DOHH2 (cell line): ENCODE measurements at regions not wholly inside any gene's neighbourhood (a gene's known extent, or its start where the extent isn't known, plus 50 kb on each side); places are given as distances from the start of the nearest gene placed in this dataset.
"Not testable (repeated sequence)": the region's sequence is repeated elsewhere in the genome, so short reads cannot be mapped to it uniquely, and the experiment has no call there.

Experiments used
- H3F3A ChIP-seq: fragments of 200-600 bp; sonication (generic), shearing (Covaris generic); 2 replicates; pipeline ENCODE4 v1.6.0; 2016; ENCODE audit warnings: antibody characterized with exemption, mild to moderate bottlenecking; ENCODE audit not compliant: control insufficient read depth, insufficient read depth
- H3K27ac ChIP-seq: fragments of 200-600 bp; sonication (generic); 2 replicates; pipeline ENCODE4 v1.5.1; 2014; ENCODE audit warnings: low read depth, mild to moderate bottlenecking, low read length, moderate library complexity
- H3K27me3 ChIP-seq: fragments of 200-600 bp; sonication (generic); 2 replicates; pipeline ENCODE4 v1.6.1; 2014; ENCODE audit warnings: mild to moderate bottlenecking, low read length, mixed read lengths; ENCODE audit not compliant: control insufficient read depth
- H3K36me3 ChIP-seq: fragments of 200-600 bp; sonication (generic); 2 replicates; pipeline ENCODE4 v1.6.1; 2014; ENCODE audit warnings: mild to moderate bottlenecking, low read length, moderate library complexity, mixed read lengths; ENCODE audit not compliant: control insufficient read depth
- H3K4me1 ChIP-seq: fragments of 200-600 bp; sonication (generic); 2 replicates; pipeline ENCODE4 v1.6.1; 2014; ENCODE audit warnings: mild to moderate bottlenecking, low read length, mixed read lengths; ENCODE audit not compliant: control insufficient read depth
- H3K4me2 ChIP-seq: fragments of 200-600 bp; sonication (generic); 2 replicates; pipeline ENCODE4 v1.6.0; 2014; ENCODE audit warnings: mild to moderate bottlenecking, low read length, moderate library complexity
- H3K4me3 ChIP-seq: fragments of 200-600 bp; sonication (generic); 2 replicates; pipeline ENCODE4 v1.5.1; 2014; ENCODE audit warnings: mild to moderate bottlenecking, low read length, mixed read lengths
- H3K79me2 ChIP-seq: fragments of 200-600 bp; sonication (generic); 2 replicates; pipeline ENCODE4 v1.6.1; 2014; ENCODE audit warnings: mild to moderate bottlenecking, low read length, mixed read lengths; ENCODE audit not compliant: control insufficient read depth
- H3K9me2 ChIP-seq: fragments of 200-600 bp; sonication (generic); replicated peaks from 2 replicates; pipeline ENCODE4 v1.6.1; 2014; ENCODE audit warnings: mild to moderate bottlenecking, low read length, mixed read lengths; ENCODE audit not compliant: control insufficient read depth
- H3K9me3 ChIP-seq: fragments of 200-600 bp; sonication (generic); 2 replicates; pipeline ENCODE4 v1.6.1; 2014; ENCODE audit warnings: antibody characterized with exemption, low read length, mixed read lengths; ENCODE audit not compliant: control insufficient read depth, insufficient read depth
- H4K20me1 ChIP-seq: fragments of 200-600 bp; sonication (generic); 2 replicates; pipeline ENCODE4 v1.6.0; 2014; ENCODE audit warnings: low read depth, mild to moderate bottlenecking, antibody characterized with exemption, low read length, moderate library complexity; ENCODE audit not compliant: control insufficient read depth, insufficient read depth
- EZH2phosphoT487 ChIP-seq: fragments of 200-600 bp; sonication (generic); IDR thresholded peaks from 2 replicates; pipeline ENCODE4 v1.6.1; 2017; ENCODE audit warnings: borderline replicate concordance, mild to moderate bottlenecking, antibody characterized with exemption, low read length, moderate library complexity, mixed read lengths
- TF ChIP-seq, protein P1 (sequence below): fragments of 200-600 bp; sonication (generic); IDR thresholded peaks from one replicate; pipeline ENCODE4 v1.5.1; 2014; ENCODE audit warnings: antibody characterized with exemption, mild to moderate bottlenecking, low read depth, low read length; ENCODE audit not compliant: poor library complexity, severe bottlenecking

DNA sequence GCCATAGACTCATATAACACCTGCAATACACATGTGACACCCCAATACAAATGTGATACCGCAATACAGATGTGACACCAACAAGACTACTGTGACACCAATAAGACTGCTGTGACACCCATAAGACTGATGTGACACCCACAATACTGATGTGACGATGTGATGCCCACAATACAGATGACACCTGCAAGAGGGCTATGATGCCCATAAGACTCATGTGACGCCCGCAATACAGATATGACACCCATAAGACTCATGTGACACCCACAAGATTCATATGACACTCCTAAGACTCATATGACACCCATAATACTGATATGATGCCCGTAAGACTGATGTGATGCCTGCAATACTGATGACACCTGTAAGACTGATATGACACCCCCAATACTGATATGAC lies 113.0 kb downstream of the MRPL57 start:
- H3K36me3 ChIP-seq, result no peaks in the 10 kb centered on the region
- no peaks in the 10 kb centered on the region for H4K20me1 ChIP-seq
- no peaks in the 10 kb centered on the region for H3K4me1 ChIP-seq
- no peaks in the 10 kb centered on the region for H3K9me2 ChIP-seq
- no peak overlapping the region for H3K27ac ChIP-seq
- H3K9me3 ChIP-seq, result no peaks in the 10 kb centered on the region
- H3F3A ChIP-seq, result no peaks in the 10 kb centered on the region
- no peaks in the 10 kb centered on the region for H3K79me2 ChIP-seq
- TF ChIP-seq, protein P1, sequence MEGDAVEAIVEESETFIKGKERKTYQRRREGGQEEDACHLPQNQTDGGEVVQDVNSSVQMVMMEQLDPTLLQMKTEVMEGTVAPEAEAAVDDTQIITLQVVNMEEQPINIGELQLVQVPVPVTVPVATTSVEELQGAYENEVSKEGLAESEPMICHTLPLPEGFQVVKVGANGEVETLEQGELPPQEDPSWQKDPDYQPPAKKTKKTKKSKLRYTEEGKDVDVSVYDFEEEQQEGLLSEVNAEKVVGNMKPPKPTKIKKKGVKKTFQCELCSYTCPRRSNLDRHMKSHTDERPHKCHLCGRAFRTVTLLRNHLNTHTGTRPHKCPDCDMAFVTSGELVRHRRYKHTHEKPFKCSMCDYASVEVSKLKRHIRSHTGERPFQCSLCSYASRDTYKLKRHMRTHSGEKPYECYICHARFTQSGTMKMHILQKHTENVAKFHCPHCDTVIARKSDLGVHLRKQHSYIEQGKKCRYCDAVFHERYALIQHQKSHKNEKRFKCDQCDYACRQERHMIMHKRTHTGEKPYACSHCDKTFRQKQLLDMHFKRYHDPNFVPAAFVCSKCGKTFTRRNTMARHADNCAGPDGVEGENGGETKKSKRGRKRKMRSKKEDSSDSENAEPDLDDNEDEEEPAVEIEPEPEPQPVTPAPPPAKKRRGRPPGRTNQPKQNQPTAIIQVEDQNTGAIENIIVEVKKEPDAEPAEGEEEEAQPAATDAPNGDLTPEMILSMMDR, result no peak
- no peak for TF ChIP-seq EZH2phosphoT487
- no peak overlapping the region for H3K4me3 ChIP-seq
- H3K27me3 ChIP-seq, result peaks cover 4% of the 10 kb centered on the region; the same call in 1 of the 2 replicates
- no peak overlapping the region for H3K4me2 ChIP-seq

DNA sequence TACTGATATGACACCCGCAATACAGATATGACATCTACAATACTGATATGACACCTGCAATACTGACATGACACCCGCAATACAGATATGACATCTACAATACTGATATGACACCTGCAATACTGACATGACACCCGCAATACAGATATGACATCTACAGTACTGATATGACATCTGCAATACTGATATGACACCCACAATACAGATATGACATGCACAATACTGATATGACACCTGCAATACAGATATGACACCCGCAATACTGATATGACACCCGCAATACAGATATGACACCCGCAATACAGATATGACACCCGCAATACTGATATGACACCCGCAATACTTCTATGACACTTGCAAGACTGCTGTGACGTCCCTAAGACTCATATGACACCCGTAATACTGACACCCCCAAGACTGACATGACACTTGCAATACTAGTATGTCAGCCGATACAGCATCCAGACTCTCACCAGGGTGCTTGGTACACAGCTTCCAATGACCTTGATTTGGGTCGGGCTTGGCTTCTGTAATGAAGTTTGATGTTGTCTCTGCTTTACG lies 114.1 kb downstream of the MRPL57 start:
- not testable (repeated sequence) for H4K20me1 ChIP-seq, H3K4me2 ChIP-seq, H3K4me3 ChIP-seq, H3K4me1 ChIP-seq, H3K36me3 ChIP-seq, H3F3A ChIP-seq, H3K27ac ChIP-seq, H3K9me3 ChIP-seq, H3K9me2 ChIP-seq, H3K27me3 ChIP-seq, H3K79me2 ChIP-seq

DNA sequence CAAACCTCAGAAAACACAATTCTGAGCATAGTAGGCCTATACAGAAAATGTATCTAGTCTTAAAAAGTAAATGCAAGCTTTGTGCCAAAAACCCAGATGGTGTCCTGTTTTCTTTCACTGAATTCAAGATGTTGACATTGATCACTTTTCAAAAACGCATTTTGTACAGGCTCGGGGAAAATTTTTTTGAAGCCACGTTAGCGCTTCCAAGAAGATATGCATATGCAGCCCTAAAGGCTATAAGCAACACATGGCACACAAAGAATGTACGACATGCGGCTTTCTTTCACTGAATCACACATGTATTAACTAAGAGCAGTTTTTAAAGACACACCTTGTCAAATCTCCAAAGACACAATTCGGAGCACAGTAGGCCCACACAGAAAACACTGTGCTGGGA lies 115.4 kb downstream of the MRPL57 start:
- TF ChIP-seq EZH2phosphoT487, result no peak
- TF ChIP-seq, protein P1, result no peak
- Histone ChIP-seq H3K9me2 (no peaks in the 10 kb centered on the region), H3K4me3 (no peak overlapping the region), H4K20me1 (no peaks in the 10 kb centered on the region), H3K4me2 (no peak overlapping the region), H3K36me3 (no peaks in the 10 kb centered on the region), H3K27me3 (no peaks in the 10 kb centered on the region), H3K9me3 (no peaks in the 10 kb centered on the region), H3K4me1 (no peaks in the 10 kb centered on the region), H3K27ac (no peak overlapping the region), H3K79me2 (no peaks in the 10 kb centered on the region), H3F3A (no peaks in the 10 kb centered on the region)

DNA sequence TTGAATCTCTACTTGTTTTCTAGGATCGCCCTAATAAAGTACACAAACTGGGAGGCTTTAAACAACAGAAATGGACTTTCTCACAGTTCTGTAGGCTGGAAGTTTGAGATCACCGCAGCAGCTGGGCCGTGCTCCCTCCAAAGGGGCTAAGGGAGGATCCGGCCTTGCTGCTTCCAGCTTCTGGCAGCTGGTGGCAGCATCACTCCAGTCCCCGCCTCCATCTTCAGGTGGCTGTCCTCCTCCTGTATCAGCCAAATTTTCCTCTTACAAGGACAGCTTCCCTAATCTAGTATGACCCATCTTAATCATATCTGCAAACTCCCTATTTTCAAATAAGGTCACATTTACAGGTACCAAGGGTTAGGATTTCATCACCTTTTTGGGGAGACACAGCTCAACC lies 120.5 kb downstream of the MRPL57 start:
- Histone ChIP-seq H3K4me2 (peak overlapping the region; percentile 68), H3K4me1 (peaks cover 21% of the 10 kb centered on the region), H3K4me3 (peak overlapping the region; percentile 93), H3K79me2 (peaks cover 32% of the 10 kb centered on the region)
- H3K27ac ChIP-seq, H3F3A ChIP-seq, H3K9me3 ChIP-seq, H3K27me3 ChIP-seq, H3K9me2 ChIP-seq, H4K20me1 ChIP-seq, H3K36me3 ChIP-seq: not testable (repeated sequence)
- TF ChIP-seq, protein P1, result peak; percentile 63
